Liver (tissue), 2 donors: ENCODE measurements at regions not wholly inside any gene's neighbourhood (a gene's known extent, or its start where the extent isn't known, plus 50 kb on each side); places are given as distances from the start of the nearest gene placed in this dataset.

Source experiments
- TF ChIP-seq, protein P1 (sequence below): fragments of 150-350 bp; IDR thresholded peaks from 2 replicates; pipeline ENCODE4 v1.5.1; 2017; ENCODE audit warnings: improper control_type of control experiment, low read depth, low read length; ENCODE audit not compliant: missing input control
- TF ChIP-seq, protein P2 (sequence below): IDR thresholded peaks from 2 replicates; pipeline ENCODE4 v1.6.1; 2016; ENCODE audit warnings: antibody characterized with exemption, mild to moderate bottlenecking
- donor health status: healthy.

DNA sequence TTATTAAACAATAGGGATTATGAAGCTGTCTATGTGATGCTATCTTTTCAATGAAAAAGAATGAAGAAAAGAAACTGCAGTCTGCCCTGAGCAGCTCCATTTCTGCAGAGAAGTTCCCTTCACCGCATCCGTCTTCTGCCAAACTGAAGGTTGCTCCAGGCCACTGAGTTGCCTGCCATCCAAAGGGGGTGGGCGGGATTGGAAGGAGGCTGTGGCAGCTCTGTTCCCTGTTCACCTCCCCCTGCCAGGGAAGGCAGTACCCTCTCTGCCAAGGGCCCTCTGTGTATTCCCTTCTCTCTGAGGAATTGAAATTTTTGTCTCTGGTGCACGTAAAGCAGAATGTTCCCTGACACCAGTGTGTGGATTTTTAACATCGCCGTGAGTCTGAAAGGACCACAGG, 243.1 kb upstream of the GHITM start:
- TF ChIP-seq, protein P1, sequence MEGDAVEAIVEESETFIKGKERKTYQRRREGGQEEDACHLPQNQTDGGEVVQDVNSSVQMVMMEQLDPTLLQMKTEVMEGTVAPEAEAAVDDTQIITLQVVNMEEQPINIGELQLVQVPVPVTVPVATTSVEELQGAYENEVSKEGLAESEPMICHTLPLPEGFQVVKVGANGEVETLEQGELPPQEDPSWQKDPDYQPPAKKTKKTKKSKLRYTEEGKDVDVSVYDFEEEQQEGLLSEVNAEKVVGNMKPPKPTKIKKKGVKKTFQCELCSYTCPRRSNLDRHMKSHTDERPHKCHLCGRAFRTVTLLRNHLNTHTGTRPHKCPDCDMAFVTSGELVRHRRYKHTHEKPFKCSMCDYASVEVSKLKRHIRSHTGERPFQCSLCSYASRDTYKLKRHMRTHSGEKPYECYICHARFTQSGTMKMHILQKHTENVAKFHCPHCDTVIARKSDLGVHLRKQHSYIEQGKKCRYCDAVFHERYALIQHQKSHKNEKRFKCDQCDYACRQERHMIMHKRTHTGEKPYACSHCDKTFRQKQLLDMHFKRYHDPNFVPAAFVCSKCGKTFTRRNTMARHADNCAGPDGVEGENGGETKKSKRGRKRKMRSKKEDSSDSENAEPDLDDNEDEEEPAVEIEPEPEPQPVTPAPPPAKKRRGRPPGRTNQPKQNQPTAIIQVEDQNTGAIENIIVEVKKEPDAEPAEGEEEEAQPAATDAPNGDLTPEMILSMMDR = no peak
- TF ChIP-seq, protein P2, sequence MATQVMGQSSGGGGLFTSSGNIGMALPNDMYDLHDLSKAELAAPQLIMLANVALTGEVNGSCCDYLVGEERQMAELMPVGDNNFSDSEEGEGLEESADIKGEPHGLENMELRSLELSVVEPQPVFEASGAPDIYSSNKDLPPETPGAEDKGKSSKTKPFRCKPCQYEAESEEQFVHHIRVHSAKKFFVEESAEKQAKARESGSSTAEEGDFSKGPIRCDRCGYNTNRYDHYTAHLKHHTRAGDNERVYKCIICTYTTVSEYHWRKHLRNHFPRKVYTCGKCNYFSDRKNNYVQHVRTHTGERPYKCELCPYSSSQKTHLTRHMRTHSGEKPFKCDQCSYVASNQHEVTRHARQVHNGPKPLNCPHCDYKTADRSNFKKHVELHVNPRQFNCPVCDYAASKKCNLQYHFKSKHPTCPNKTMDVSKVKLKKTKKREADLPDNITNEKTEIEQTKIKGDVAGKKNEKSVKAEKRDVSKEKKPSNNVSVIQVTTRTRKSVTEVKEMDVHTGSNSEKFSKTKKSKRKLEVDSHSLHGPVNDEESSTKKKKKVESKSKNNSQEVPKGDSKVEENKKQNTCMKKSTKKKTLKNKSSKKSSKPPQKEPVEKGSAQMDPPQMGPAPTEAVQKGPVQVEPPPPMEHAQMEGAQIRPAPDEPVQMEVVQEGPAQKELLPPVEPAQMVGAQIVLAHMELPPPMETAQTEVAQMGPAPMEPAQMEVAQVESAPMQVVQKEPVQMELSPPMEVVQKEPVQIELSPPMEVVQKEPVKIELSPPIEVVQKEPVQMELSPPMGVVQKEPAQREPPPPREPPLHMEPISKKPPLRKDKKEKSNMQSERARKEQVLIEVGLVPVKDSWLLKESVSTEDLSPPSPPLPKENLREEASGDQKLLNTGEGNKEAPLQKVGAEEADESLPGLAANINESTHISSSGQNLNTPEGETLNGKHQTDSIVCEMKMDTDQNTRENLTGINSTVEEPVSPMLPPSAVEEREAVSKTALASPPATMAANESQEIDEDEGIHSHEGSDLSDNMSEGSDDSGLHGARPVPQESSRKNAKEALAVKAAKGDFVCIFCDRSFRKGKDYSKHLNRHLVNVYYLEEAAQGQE = no peak
